Endothelial cell of umbilical vein (primary cell): ENCODE measurements at regions not wholly inside any gene's neighbourhood (a gene's known extent, or its start where the extent isn't known, plus 50 kb on each side); places are given as distances from the start of the nearest gene placed in this dataset.

ENCODE experiments used
- EZH2 ChIP-seq: IDR thresholded peaks from 2 replicates; pipeline ENCODE4 v1.6.1; 2012; ENCODE audit warnings: borderline replicate concordance, low read depth, mild to moderate bottlenecking, moderate library complexity, low read length, inconsistent platforms; ENCODE audit not compliant: severe bottlenecking
- FOS ChIP-seq: IDR thresholded peaks from 2 replicates; pipeline ENCODE4 v1.6.1; 2011; ENCODE audit warnings: mild to moderate bottlenecking, low read length, moderate library complexity, borderline replicate concordance; ENCODE audit not compliant: insufficient read depth
- JUN ChIP-seq: IDR thresholded peaks from 2 replicates; pipeline ENCODE4 v1.6.1; 2011; ENCODE audit warnings: borderline replicate concordance, low read depth; ENCODE audit not compliant: insufficient read length, insufficient read depth
- POLR2A ChIP-seq: IDR thresholded peaks from 2 replicates; pipeline ENCODE4 v1.6.1; 2012; ENCODE audit warnings: low read depth, mild to moderate bottlenecking, control low read depth, low read length
- POLR2AphosphoS5 ChIP-seq: IDR thresholded peaks from 2 replicates; pipeline ENCODE4 v1.6.1; 2012; ENCODE audit warnings: low read depth, mild to moderate bottlenecking, control low read depth, low read length, moderate library complexity; ENCODE audit not compliant: insufficient read depth
- TF ChIP-seq, protein P1 (sequence below), 2 donors: IDR thresholded peaks; 1 replicate in 1 of 2; 2 replicates in 1 of 2; pipeline ENCODE4 v1.5.1; 2011; ENCODE audit warnings: low read length in 2 of 2, mild to moderate bottlenecking in 2 of 2, moderate library complexity in 2 of 2, control low read depth in 1 of 2, inconsistent platforms in 1 of 2, low read depth in 1 of 2; ENCODE audit not compliant: insufficient read depth in 1 of 2; ENCODE audit errors: extremely low read depth in 1 of 2
- TF ChIP-seq, protein P2 (sequence below): IDR thresholded peaks from 2 replicates; pipeline ENCODE4 v1.6.1; 2011; ENCODE audit not compliant: insufficient read depth, insufficient read length

DNA sequence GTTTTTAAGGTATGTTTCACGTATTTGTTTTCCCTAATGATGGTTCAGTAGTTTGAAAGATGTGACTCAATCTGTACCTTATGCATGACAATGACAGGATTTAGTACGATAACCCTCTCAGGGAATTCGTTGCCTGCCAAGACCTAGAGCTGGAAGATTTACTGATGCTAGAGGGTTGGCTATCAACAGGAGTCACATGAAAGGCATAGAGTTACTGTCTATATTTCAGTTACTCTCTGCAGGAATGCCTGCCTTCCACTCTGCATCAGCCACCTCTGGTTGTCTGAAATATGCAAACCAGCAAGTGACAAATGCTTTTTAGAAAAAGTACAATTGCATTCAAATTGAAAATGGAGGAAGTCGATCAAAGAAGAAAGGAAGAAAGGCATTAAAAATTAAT, 276.3 kb upstream of the RAG2 start:
- TF ChIP-seq, protein P1, sequence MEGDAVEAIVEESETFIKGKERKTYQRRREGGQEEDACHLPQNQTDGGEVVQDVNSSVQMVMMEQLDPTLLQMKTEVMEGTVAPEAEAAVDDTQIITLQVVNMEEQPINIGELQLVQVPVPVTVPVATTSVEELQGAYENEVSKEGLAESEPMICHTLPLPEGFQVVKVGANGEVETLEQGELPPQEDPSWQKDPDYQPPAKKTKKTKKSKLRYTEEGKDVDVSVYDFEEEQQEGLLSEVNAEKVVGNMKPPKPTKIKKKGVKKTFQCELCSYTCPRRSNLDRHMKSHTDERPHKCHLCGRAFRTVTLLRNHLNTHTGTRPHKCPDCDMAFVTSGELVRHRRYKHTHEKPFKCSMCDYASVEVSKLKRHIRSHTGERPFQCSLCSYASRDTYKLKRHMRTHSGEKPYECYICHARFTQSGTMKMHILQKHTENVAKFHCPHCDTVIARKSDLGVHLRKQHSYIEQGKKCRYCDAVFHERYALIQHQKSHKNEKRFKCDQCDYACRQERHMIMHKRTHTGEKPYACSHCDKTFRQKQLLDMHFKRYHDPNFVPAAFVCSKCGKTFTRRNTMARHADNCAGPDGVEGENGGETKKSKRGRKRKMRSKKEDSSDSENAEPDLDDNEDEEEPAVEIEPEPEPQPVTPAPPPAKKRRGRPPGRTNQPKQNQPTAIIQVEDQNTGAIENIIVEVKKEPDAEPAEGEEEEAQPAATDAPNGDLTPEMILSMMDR (IDR thresholded peaks at IDR 0.05; ENCODE audit: extremely low read depth in 1 of 2, insufficient read depth in 1 of 2, low read depth in 1 of 2, low read length in 2 of 2) = no peak
- no peak for TF ChIP-seq EZH2
- TF ChIP-seq POLR2A = no peak
- no peak for TF ChIP-seq JUN
- TF ChIP-seq, protein P2, sequence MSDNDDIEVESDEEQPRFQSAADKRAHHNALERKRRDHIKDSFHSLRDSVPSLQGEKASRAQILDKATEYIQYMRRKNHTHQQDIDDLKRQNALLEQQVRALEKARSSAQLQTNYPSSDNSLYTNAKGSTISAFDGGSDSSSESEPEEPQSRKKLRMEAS = no peak
- TF ChIP-seq POLR2AphosphoS5 = no peak
- TF ChIP-seq FOS = no peak
